ENCODE measurements at regions not wholly inside any gene's neighbourhood (a gene's known extent, or its start where the extent isn't known, plus 50 kb on each side); places are given as distances from the start of the nearest gene placed in this dataset.

DNA sequence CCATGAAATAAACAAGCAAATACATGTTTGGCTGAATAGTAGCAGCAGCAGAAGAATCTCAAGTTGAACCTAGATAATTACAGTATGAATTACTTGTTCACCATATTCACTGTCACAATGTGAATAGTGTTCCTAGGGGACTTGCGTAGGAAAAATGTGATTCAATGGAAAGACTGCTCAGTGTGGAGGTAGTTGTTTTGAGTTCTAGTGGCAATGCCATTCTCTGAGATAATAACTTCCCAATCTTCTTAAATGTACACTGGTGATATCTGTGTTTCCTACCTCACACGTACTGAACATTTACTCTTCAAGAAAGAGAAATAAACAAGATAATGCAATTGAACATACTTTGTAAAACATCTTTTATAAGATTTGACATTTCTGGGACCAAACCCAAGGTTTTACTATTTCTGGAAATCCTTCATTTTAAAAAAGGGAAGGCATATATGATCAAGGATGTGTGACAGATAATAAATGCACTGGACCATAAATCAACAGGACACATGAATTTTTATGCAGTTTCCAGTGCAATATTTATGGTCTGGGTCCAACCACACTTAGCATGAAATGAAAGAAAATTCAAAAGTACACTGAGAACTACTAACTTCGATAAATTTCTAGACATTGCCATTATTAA, 598.3 kb upstream of the ZNF385D start:
- TF ChIP-seq, protein P1, sequence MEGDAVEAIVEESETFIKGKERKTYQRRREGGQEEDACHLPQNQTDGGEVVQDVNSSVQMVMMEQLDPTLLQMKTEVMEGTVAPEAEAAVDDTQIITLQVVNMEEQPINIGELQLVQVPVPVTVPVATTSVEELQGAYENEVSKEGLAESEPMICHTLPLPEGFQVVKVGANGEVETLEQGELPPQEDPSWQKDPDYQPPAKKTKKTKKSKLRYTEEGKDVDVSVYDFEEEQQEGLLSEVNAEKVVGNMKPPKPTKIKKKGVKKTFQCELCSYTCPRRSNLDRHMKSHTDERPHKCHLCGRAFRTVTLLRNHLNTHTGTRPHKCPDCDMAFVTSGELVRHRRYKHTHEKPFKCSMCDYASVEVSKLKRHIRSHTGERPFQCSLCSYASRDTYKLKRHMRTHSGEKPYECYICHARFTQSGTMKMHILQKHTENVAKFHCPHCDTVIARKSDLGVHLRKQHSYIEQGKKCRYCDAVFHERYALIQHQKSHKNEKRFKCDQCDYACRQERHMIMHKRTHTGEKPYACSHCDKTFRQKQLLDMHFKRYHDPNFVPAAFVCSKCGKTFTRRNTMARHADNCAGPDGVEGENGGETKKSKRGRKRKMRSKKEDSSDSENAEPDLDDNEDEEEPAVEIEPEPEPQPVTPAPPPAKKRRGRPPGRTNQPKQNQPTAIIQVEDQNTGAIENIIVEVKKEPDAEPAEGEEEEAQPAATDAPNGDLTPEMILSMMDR (IDR thresholded peaks at IDR 0.05): no peak
- no peak for TF ChIP-seq ZFX (IDR thresholded peaks at IDR 0.05; ENCODE audit: borderline replicate concordance)
- no peak overlapping the region for H3K27ac ChIP-seq

DNA sequence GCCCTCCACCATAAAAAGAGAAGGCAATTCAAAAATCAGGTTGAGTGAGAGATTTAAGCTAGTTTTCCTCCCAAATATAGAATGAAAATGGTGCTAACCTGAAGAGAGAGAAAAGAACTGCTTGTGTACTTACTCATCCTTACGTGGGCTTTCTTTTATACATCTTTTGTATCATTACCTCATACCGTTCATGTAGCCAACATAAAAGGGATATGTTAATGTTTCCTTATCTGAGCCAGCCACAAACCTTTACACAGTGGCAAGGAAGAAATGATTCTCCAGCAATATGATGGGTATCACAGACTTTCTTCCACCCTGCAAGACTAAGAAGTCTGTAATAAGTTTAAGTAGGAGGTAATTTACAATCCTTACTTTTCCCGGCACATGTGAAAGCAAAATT, 600.8 kb upstream of the ZNF385D start:
- TF ChIP-seq, protein P1 (IDR thresholded peaks at IDR 0.05): no peak
- TF ChIP-seq ZFX (IDR thresholded peaks at IDR 0.05; ENCODE audit: borderline replicate concordance): no peak
- no peak overlapping the region for H3K27ac ChIP-seq

DNA sequence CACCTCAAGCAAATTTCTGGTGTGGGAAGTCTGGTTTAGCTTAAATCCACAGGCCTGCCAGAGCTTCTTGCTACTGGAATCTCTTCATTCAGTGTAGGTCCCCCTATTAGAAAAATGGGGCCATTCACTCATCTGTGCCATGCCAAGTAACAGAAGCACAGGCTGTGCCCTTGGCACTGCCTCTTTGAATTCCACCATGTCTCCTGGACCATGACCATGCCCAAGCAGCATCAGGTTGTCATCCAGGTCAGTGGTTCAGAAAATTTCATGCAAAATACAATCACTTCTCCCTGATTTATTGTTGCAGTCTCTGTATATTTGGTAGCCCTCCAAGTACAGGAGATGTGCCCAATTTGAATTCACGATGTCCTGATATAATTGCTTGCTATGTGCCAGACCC, 602.1 kb upstream of the ZNF385D start:
- TF ChIP-seq ZFX (IDR thresholded peaks at IDR 0.05; ENCODE audit: borderline replicate concordance): no peak
- TF ChIP-seq, protein P1 (IDR thresholded peaks at IDR 0.05): no peak
- no peak overlapping the region for H3K27ac ChIP-seq

DNA sequence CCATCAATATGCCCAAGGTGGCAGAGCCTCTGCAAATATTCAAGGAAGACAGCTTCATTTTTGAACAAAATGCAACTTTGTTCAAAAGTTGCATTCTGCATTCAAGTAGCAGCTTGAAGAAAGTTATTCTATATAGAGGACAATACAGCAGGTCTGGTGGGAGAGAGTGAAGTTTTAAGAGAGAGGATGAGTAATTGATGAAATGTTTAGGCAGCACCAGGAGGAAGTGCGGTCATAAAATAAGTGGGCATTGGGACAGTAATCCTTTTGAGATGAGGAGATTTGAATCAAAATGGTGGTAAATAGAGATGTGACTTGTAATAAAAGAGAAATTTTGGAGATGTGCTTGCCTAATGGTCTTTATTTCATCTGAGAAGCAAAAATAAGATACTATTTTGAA, 607.3 kb upstream of the ZNF385D start:
- no peak for TF ChIP-seq ZFX (IDR thresholded peaks at IDR 0.05; ENCODE audit: borderline replicate concordance)
- TF ChIP-seq, protein P1 (IDR thresholded peaks at IDR 0.05): no peak
- no peak overlapping the region for H3K27ac ChIP-seq

DNA sequence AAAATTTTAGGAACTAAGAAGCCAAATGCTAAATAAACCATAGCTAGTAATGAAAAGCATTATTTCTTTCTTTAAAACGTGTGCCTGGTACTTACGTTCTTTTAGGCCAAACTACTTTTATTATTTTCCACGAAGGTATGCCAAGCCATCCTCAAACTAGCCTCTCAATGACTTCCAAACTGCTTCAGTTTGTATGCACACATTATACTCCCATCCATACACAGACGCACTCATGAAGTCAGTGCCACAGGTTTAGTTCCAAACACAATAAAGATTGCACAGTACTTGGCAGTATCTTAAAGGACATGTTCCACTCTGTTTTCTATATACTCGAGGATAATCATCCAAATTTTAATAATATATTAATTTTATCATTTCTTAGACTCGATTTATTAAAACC, 609.2 kb upstream of the ZNF385D start:
- no peak overlapping the region for H3K27ac ChIP-seq
- TF ChIP-seq ZFX (IDR thresholded peaks at IDR 0.05; ENCODE audit: borderline replicate concordance): no peak
- TF ChIP-seq, protein P1 (IDR thresholded peaks at IDR 0.05): no peak

DNA sequence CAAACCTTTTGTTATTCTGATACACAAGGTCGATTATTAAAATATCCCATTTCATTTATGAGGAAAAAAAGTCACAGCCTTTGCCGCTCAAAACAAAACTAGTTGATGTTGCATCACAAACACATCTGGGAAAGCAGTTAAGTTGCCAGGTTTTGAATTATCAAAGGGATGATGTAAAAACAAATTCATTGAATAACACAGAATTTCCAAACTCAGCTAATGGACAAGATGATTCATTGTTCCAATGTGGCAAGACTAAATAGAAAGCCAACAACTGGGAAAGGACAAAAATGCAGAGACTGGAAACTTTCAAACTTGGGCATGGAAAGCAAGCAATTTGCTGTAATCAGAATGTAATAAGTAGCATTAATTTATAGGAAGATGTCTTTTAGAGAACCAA, 610.0 kb upstream of the ZNF385D start:
- TF ChIP-seq ZFX (IDR thresholded peaks at IDR 0.05; ENCODE audit: borderline replicate concordance): no peak
- TF ChIP-seq, protein P1 (IDR thresholded peaks at IDR 0.05): no peak
- no peak overlapping the region for H3K27ac ChIP-seq

DNA sequence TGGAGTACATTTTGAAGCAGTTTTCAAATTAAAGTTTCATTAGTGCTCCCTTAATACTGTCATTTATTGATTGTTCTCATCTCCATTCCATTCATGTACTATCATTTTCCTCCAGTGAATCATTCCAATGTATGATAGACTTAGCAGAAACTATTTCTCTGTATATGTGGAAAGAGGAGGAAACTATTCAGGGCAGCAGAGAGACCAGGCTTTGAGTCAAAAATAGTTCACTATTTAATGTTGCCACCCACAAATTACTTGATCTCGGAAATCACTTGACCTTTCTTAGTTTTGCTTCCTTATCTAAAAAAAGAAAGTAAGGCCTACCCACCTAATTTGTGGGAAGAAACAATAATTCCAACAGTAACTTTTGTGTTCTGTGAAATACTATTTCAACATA, 610.5 kb upstream of the ZNF385D start:
- H3K27ac ChIP-seq: no peak overlapping the region

More for the DNA sequence above, 610.5 kb upstream of the ZNF385D start:
- no peak for TF ChIP-seq ZFX (IDR thresholded peaks at IDR 0.05; ENCODE audit: borderline replicate concordance)
- TF ChIP-seq, protein P1 (IDR thresholded peaks at IDR 0.05): no peak

All from 22Rv1 (cell line).